Activated T-helper 17 cell treated with anti-CD3 and anti-CD28 coated beads, Interleukin-2, amount 50 U/mL, for 72 hours (primary cell): ENCODE measurements at regions not wholly inside any gene's neighbourhood (a gene's known extent, or its start where the extent isn't known, plus 50 kb on each side); places are given as distances from the start of the nearest gene placed in this dataset.
"Not testable (repeated sequence)": the region's sequence is repeated elsewhere in the genome, so short reads cannot be mapped to it uniquely, and the experiment has no call there.

Experiments used
- ATAC-seq: fragments of 150-1000 bp; cut with Tn5 transposase; replicated peaks from 2 replicates; pipeline ENCODE4 v1.10.0; 2021; ENCODE audit warnings: mild to moderate bottlenecking, moderate library complexity
- H3K27ac Mint-ChIP-seq: one replicate; pipeline ENCODE4 v1.8.0; 2022; ENCODE audit warnings: mixed read lengths
- H3K27me3 Mint-ChIP-seq: one replicate; pipeline ENCODE4 v1.8.0; 2022; ENCODE audit warnings: mixed read lengths
- H3K36me3 Mint-ChIP-seq: one replicate; pipeline ENCODE4 v1.8.0; 2022; ENCODE audit warnings: low read depth, mild to moderate bottlenecking, mixed read lengths
- H3K4me1 Mint-ChIP-seq: one replicate; pipeline ENCODE4 v1.8.0; 2022; ENCODE audit warnings: mixed read lengths
- H3K4me3 Mint-ChIP-seq: one replicate; pipeline ENCODE4 v1.8.0; 2022; ENCODE audit warnings: mild to moderate bottlenecking, mixed read lengths
- H3K9me3 Mint-ChIP-seq: one replicate; pipeline ENCODE4 v1.8.0; 2022; ENCODE audit warnings: mixed read lengths

DNA sequence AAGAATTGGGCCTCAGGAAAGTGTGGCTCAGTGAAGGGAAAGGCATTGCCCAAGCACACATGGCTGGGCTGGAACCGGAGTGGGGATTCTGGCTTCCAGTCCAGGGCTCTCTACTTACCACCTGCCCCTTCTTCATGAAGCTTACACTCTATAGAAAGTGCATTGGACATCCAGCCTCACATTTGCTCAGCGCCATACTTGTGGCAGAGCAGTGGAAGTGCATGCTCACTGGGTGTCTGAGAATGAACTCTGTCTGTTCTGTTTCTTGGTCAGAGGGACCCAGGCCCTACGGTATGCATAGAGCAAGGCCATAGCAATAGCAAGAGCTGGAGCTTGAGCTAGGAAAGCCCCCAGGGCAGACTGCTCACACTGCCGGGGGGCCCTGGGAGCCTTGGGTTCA, 1253.5 kb downstream of the TYW1 start:
- Mint-ChIP-seq H3K4me1 (no peaks in the 10 kb centered on the region), H3K36me3 (no peaks in the 10 kb centered on the region), H3K27me3 (no peaks in the 10 kb centered on the region), H3K4me3 (no peak overlapping the region), H3K9me3 (peaks cover 16% of the 10 kb centered on the region), H3K27ac (no peak overlapping the region)
- no peak for ATAC-seq

- not testable (repeated sequence) for H3K36me3 Mint-ChIP-seq, ATAC-seq, H3K27ac Mint-ChIP-seq, H3K27me3 Mint-ChIP-seq, H3K9me3 Mint-ChIP-seq, H3K4me3 Mint-ChIP-seq, H3K4me1 Mint-ChIP-seq
Observed at GRCh38 chr7:68254815-68255214, 1258.2 kb downstream of the TYW1 start.

- Mint-ChIP-seq H3K27ac (no peak overlapping the region), H3K4me1 (no peaks in the 10 kb centered on the region), H3K9me3 (peaks cover 16% of the 10 kb centered on the region), H3K27me3 (no peaks in the 10 kb centered on the region), H3K4me3 (no peak overlapping the region), H3K36me3 (no peaks in the 10 kb centered on the region)
- ATAC-seq, result no peak
Observed at GRCh38 chr7:68256295-68256694, 1259.7 kb downstream of the TYW1 start.

DNA sequence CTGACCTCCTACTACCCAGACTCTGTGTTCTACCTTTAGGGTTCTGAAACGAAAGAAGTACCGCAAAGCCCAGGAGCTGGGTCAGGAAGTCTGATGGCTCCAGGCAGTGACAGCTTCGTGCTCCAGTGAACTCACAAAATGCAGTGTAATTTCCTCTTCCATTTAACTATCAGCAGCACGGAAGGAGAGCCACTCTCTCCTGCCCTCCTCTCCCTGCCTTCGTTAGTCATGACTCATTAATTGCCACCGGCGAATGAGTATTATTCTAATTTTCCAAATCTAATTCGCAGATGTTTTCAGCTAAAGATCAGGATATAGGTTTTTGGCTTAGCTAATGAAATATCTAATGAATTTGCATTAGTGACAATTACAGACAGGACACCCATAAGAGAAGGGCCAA, 1262.0 kb downstream of the TYW1 start:
- H3K4me3 Mint-ChIP-seq, result no peak overlapping the region
- no peak overlapping the region for H3K27ac Mint-ChIP-seq
- no peaks in the 10 kb centered on the region for H3K36me3 Mint-ChIP-seq
- no peaks in the 10 kb centered on the region for H3K4me1 Mint-ChIP-seq
- no peaks in the 10 kb centered on the region for H3K27me3 Mint-ChIP-seq
- ATAC-seq, result no peak
- peaks cover 18% of the 10 kb centered on the region for H3K9me3 Mint-ChIP-seq

DNA sequence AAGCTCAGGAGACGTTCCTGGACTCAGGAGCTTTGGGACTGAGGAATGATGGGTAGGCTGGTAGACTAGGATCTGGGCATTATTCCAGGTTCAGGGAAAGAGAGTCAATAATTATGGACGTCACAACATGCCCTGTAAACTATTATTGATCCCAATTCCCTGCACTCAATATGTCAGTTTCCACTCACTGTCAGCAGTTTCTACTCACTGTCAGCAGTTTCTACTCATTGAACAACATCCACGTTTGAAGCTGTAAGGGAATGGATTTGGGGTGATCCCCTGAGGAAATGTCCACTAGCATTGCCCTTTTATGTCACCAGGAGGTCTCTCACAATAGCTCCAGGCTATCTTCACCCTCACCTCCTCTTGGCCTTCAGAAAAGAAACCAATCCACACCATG, 1268.6 kb downstream of the TYW1 start:
- Mint-ChIP-seq H3K27me3 (no peaks in the 10 kb centered on the region), H3K4me3 (no peak overlapping the region), H3K27ac (no peak overlapping the region), H3K36me3 (no peaks in the 10 kb centered on the region), H3K9me3 (peaks cover 35% of the 10 kb centered on the region), H3K4me1 (no peaks in the 10 kb centered on the region)
- ATAC-seq, result no peak

DNA sequence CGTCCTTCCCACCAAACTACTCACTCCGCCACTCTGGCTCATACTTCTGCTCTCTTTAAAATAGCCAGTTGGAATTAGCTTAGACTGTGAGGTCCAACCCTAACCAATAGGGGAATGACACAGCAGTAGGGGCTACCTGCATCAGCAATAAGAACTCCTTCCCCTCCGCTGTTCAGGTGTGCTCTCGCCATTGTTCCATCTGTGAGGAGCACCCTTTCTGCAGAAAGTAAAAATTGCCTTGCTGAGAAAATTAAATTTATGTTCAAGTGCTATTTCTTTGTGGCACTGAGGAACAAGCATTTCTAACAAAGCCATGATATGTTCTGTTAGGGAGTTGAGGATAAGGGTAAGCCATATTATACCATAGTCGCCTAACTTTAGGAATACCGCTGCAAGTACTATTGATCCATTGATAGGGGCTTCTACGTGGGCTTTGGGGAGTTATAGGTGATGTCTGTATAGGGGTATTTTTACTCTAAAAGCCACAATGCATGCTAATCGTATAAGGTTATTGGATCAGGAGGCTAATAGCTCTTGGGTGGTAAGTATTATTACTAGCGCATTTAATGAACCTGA, 1269.5 kb downstream of the TYW1 start:
- Mint-ChIP-seq H3K36me3 (no peaks in the 10 kb centered on the region), H3K27ac (no peak overlapping the region), H3K27me3 (no peaks in the 10 kb centered on the region), H3K9me3 (peaks cover 26% of the 10 kb centered on the region), H3K4me3 (no peak overlapping the region), H3K4me1 (no peaks in the 10 kb centered on the region)
- ATAC-seq, result no peak

- Mint-ChIP-seq H3K4me1 (no peaks in the 10 kb centered on the region), H3K36me3 (no peaks in the 10 kb centered on the region), H3K4me3 (no peak overlapping the region), H3K27ac (no peak overlapping the region), H3K27me3 (no peaks in the 10 kb centered on the region), H3K9me3 (peaks cover 23% of the 10 kb centered on the region)
- ATAC-seq, result no peak
Observed at GRCh38 chr7:68267486-68267885, 1270.9 kb downstream of the TYW1 start.

DNA sequence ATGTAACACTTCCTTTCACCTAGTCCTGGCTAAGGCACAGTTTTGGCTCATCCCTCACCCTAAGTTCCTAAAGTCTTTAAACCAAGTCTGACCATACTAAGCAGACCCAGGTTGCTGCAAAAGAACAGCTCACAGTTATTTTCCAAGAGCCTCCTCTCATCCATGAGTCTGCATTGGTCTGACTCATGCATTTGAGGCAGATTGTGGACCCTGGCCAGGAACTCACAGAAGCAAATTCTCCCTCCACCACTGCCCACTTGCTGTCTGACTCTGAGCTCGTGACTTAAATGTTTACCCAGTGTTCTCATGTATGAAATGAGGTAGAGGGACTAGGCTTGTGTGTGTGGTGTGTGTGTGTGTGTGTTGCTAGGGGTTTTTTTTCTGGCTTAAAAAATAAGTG, 1272.8 kb downstream of the TYW1 start:
- Mint-ChIP-seq H3K9me3 (peaks cover 15% of the 10 kb centered on the region), H3K27ac (no peak overlapping the region), H3K4me3 (no peak overlapping the region), H3K27me3 (no peaks in the 10 kb centered on the region), H3K36me3 (no peaks in the 10 kb centered on the region), H3K4me1 (no peaks in the 10 kb centered on the region)
- no peak for ATAC-seq

- Mint-ChIP-seq H3K36me3 (no peaks in the 10 kb centered on the region), H3K4me3 (no peak overlapping the region), H3K9me3 (no peaks in the 10 kb centered on the region), H3K27ac (no peak overlapping the region), H3K4me1 (no peaks in the 10 kb centered on the region), H3K27me3 (no peaks in the 10 kb centered on the region)
- ATAC-seq, result no peak
Observed at GRCh38 chr7:68272507-68272906, 1275.9 kb downstream of the TYW1 start.

- Mint-ChIP-seq H3K27ac (no peak overlapping the region), H3K4me3 (no peak overlapping the region), H3K36me3 (no peaks in the 10 kb centered on the region), H3K27me3 (no peaks in the 10 kb centered on the region), H3K9me3 (no peaks in the 10 kb centered on the region), H3K4me1 (no peaks in the 10 kb centered on the region)
- no peak for ATAC-seq
Observed at GRCh38 chr7:68276725-68277124, 1280.1 kb downstream of the TYW1 start.

- no peak overlapping the region for H3K27ac Mint-ChIP-seq
- no peak overlapping the region for H3K4me3 Mint-ChIP-seq
- H3K36me3 Mint-ChIP-seq, result no peaks in the 10 kb centered on the region
- ATAC-seq, result no peak
- H3K4me1 Mint-ChIP-seq, result no peaks in the 10 kb centered on the region
- H3K27me3 Mint-ChIP-seq, result no peaks in the 10 kb centered on the region
- H3K9me3 Mint-ChIP-seq, result peaks cover 11% of the 10 kb centered on the region
Observed at GRCh38 chr7:68279827-68280400, 1283.3 kb downstream of the TYW1 start.

- no peak for ATAC-seq
- no peaks in the 10 kb centered on the region for H3K27me3 Mint-ChIP-seq
- H3K9me3 Mint-ChIP-seq, result peaks cover 14% of the 10 kb centered on the region
- H3K27ac Mint-ChIP-seq, result no peak overlapping the region
- no peaks in the 10 kb centered on the region for H3K36me3 Mint-ChIP-seq
- H3K4me1 Mint-ChIP-seq, result no peaks in the 10 kb centered on the region
- no peak overlapping the region for H3K4me3 Mint-ChIP-seq
Observed at GRCh38 chr7:68280931-68281330, 1284.3 kb downstream of the TYW1 start.

DNA sequence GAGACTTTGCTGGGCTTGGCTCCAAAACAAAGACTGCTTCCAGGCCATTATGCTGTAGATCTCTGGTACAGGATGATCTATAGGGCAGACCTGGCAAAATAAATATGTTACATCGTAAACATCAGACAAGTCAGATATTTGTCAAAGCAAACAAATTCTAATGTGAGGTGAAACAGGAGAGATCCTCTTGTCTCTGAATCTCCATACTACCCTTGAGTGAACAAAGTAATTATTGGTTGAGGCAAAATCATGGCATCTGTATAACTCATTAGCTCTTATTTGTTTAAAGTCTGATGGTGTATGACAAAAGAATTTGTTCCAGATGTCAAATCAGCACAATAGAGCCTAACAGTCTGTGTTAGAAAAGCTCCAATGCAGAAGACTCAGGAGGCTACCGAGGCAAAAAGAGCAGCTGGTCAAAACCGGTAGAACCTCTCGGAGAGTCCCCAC, 1291.5 kb downstream of the TYW1 start:
- Mint-ChIP-seq H3K4me1 (no peaks in the 10 kb centered on the region), H3K9me3 (peaks cover 33% of the 10 kb centered on the region), H3K4me3 (no peak overlapping the region), H3K27me3 (no peaks in the 10 kb centered on the region), H3K27ac (no peak overlapping the region), H3K36me3 (no peaks in the 10 kb centered on the region)
- no peak for ATAC-seq

DNA sequence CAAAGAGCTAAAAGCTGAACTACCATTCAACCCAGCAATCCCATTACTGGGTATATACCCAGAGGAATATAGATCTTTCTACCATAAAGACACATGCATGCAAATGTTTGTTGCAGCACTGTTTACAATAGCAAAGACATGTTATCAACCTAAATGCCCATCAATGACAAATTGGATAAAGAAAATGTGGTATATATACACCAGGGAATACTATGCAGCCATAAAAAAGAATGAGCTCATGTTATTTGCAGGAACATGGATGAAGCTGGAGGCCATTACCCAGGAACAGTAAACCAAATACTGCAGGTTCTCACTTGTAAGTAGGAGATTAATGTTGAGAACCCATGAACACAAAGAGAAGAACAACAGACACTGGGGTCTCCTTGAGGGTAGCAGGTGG, 1295.1 kb downstream of the TYW1 start:
- ATAC-seq, result no peak
- Mint-ChIP-seq H3K36me3 (no peaks in the 10 kb centered on the region), H3K4me1 (no peaks in the 10 kb centered on the region), H3K9me3 (peaks cover 20% of the 10 kb centered on the region), H3K4me3 (no peak overlapping the region), H3K27ac (no peak overlapping the region), H3K27me3 (no peaks in the 10 kb centered on the region)

- no peaks in the 10 kb centered on the region for H3K27me3 Mint-ChIP-seq
- no peaks in the 10 kb centered on the region for H3K4me1 Mint-ChIP-seq
- no peak overlapping the region for H3K4me3 Mint-ChIP-seq
- no peak for ATAC-seq
- no peaks in the 10 kb centered on the region for H3K36me3 Mint-ChIP-seq
- H3K27ac Mint-ChIP-seq, result no peak overlapping the region
- H3K9me3 Mint-ChIP-seq, result peaks cover 23% of the 10 kb centered on the region
Observed at GRCh38 chr7:68295386-68295785, 1298.8 kb downstream of the TYW1 start.

DNA sequence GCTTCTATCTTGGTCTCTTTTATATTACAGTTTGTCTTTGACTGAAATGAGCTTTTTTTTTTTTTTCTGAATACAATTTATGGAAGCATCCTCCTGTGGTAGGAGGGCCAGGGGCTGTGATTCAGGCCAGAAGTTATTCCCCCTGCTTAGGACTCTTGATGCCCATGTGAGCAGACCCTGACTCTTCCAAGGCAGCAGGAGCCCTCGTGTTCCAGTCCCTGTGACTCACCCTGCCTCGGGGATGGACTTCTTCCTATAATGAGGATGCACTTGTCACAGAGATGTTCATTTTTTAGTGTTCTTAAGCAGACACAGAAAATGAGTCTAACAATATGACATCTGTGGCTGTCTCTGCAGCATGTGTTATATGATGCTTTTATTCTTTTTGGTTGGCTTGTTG, 1293.7 kb upstream of the AUTS2 start:
- Mint-ChIP-seq H3K9me3 (peaks cover 14% of the 10 kb centered on the region), H3K4me1 (no peaks in the 10 kb centered on the region), H3K4me3 (no peak overlapping the region), H3K36me3 (no peaks in the 10 kb centered on the region), H3K27me3 (no peaks in the 10 kb centered on the region), H3K27ac (no peak overlapping the region)
- no peak for ATAC-seq
